Effector memory CD4-positive, alpha-beta T cell (primary cell): ENCODE measurements at regions not wholly inside any gene's neighbourhood (a gene's known extent, or its start where the extent isn't known, plus 50 kb on each side); places are given as distances from the start of the nearest gene placed in this dataset.
A peak's percentile ranks its signal among the peaks of the same experiment; 100 is the strongest.
"Not testable (repeated sequence)": the region's sequence is repeated elsewhere in the genome, so short reads cannot be mapped to it uniquely, and the experiment has no call there.

Source experiments
- DNase-seq, 3 donors: peaks; one replicate each; pipeline ENCODE4 v3.0.0-alpha.2; 2020
- H3K27ac ChIP-seq: 2 replicates; pipeline ENCODE4 v1.7.0; 2013; ENCODE audit warnings: mild to moderate bottlenecking, low read length, moderate library complexity; ENCODE audit not compliant: insufficient read depth, poor library complexity, severe bottlenecking
- H3K27me3 ChIP-seq: replicated peaks from 2 replicates; pipeline ENCODE4 v1.7.0; 2013; ENCODE audit warnings: mild to moderate bottlenecking, low read length; ENCODE audit not compliant: insufficient read depth, control insufficient read depth, poor library complexity, severe bottlenecking
- H3K36me3 ChIP-seq: 2 replicates; pipeline ENCODE4 v1.7.0; 2013; ENCODE audit warnings: mild to moderate bottlenecking, low read length, moderate library complexity; ENCODE audit not compliant: control insufficient read depth, insufficient read depth
- H3K4me1 ChIP-seq: 2 replicates; pipeline ENCODE4 v1.7.0; 2013; ENCODE audit warnings: low read length, mild to moderate bottlenecking; ENCODE audit not compliant: control insufficient read depth, insufficient read depth, poor library complexity, severe bottlenecking
- H3K4me3 ChIP-seq: 2 replicates; pipeline ENCODE4 v1.7.0; 2013; ENCODE audit warnings: low read length, low read depth, mild to moderate bottlenecking; ENCODE audit not compliant: insufficient read depth, poor library complexity, severe bottlenecking
- H3K9me3 ChIP-seq: 2 replicates; pipeline ENCODE4 v1.7.0; 2013; ENCODE audit warnings: mild to moderate bottlenecking, low read length, moderate library complexity; ENCODE audit not compliant: control insufficient read depth

DNA sequence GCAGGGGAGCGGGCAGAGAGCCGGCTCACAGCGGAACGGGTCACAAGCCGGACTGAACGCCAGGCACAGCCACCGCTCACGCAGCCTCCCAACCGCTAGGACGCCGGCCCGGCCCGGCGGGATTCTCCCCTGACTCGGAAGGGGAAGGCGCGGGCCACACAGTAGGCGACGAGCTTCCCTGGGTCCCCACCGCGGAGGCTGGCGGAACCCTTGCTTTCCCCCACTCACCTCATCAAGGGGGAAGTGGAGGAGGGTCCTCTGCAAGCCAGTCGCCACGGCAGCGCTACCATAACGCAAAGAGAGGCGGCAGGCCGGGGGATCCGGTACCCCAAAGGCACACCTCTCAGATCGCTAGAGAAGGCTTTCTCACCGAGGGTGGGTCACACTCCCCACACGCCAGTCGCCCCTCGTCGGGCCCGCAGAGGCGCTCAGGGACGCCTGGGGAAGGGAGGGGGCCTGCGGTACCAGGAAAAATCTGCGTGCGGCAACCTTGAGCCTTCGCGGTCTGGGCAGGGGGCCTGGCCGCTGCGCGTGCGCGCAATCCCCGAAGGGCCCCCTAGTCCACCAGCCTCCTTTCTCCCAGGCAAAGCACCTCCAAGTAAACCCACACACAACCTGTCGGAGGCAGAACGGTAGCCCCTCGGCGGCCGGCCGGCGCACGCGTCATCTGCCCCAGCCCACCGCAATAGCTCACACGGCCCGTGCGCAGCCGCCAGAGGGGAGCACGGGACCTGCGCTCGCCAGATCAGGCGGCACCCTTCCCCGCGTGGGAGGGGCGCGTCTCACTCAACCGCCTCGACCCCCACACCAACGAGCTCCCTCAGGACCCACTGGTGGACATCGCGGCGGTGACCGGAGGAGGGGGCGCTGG is 95.8 kb upstream of the ANKRD30BL start:
- not testable (repeated sequence) for H3K4me3 ChIP-seq

DNA sequence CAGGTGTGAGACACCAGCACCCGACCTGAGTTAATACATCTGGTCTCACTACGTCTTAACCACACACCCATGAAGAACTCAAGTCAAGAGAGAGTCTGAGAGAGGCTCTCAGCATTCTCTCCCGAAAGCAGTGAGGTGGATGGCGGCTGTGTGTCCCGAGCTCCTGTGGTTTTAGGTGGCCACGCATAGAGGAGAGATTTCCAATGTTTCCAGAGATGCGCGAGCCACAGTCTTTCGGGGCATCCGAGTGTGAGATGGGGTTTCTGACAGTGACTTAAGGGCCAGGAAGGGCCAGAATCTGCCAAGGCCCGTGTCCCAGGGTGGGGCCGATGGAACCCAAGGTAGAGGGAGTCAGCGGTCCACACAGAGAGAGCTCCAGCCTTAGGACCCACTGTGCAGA is 97.5 kb upstream of the ANKRD30BL start:
- not testable (repeated sequence) for H3K36me3 ChIP-seq, H3K4me1 ChIP-seq, H3K27ac ChIP-seq, DNase-seq, H3K27me3 ChIP-seq, H3K4me3 ChIP-seq, H3K9me3 ChIP-seq

More for the DNA sequence above, 95.8 kb upstream of the ANKRD30BL start:
- H3K9me3 ChIP-seq, DNase-seq, H3K27ac ChIP-seq, H3K4me1 ChIP-seq, H3K27me3 ChIP-seq, H3K36me3 ChIP-seq: not testable (repeated sequence)

DNA sequence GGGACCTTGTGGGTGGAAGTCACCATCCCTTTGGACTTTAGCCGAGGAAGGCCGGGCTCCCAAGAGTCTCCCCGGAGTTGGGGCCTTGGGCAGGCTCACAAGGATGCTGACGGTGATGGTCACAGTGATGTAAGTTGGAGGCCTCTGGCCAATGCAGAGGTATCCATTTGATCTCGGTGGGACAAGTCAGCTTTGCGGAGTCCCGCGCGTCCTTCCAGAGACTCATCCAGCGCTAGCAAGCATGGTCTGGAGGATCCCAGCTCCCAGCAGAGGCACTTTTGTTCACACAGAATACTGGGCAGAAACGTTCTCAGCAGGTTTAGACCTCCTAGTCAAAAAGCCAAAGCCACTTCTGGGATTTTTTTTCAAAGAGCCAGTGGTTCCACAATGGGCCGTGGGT is 103.8 kb upstream of the ANKRD30BL start:
- H3K4me1 ChIP-seq, H3K27me3 ChIP-seq, H3K27ac ChIP-seq, DNase-seq, H3K36me3 ChIP-seq, H3K4me3 ChIP-seq, H3K9me3 ChIP-seq: not testable (repeated sequence)

DNA sequence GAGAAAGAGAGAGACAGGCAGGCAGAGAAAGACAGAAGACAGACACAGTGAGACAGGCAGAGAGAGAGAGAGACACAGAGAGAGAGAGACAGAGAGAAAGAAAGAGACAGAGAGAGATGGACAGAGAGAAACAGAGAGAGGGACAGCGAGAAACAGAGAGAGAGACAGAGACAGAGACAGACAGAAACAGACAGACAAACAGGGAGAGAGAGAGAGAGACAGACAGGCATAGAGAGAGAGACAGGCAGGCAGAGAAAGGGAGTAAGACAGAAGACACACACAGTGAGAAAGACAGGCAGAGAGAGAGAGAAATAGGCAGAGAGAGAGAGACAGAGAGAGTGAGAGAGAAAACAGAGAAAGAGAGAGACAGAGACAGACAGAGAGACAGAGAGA is 105.3 kb upstream of the ANKRD30BL start:
- no peaks in the 10 kb centered on the region for H3K36me3 ChIP-seq
- H3K27me3 ChIP-seq = no peaks in the 10 kb centered on the region
- no peak for DNase-seq
- H3K4me3 ChIP-seq = no peak overlapping the region
- H3K27ac ChIP-seq = no peak overlapping the region
- H3K4me1 ChIP-seq = no peaks in the 10 kb centered on the region
- no peaks in the 10 kb centered on the region for H3K9me3 ChIP-seq

DNA sequence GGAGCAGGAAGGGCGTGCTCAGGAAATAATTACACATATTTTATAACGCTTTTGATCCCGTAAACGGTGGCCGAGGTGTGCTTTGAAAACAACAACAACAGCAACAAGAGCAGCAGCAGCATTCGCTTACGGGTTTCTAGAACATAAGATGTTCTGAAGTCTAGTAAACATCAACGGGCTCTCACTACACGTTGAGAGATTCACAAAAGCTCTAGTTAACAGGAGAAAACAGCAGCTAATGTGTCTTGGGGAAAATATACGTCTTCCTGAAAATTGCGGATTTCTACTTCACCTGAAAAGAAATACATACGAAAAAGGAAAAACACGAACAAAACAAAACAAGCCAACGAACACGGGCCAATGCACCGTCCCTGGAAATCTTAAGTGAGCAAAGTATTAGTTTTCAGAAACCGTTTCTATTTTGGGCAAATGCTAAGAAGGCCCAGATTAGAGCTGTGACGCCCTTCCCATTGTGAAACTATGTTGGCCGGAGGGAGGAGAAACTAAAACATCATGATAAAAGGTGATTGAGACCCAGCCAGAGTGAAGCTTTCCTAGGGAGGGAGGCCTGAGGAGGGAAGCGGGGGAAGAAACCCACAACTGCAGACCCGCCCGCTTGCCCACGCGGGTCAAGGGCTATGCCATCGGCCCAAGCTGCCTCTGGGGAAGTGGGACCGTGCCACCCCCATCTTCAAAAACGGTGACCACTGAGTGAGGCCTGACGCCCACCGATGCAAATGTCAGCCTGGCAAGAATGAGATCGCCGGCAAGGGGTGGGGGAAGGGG is 105.9 kb upstream of the ANKRD30BL start:
- H3K27ac ChIP-seq = not testable (repeated sequence)

DNA sequence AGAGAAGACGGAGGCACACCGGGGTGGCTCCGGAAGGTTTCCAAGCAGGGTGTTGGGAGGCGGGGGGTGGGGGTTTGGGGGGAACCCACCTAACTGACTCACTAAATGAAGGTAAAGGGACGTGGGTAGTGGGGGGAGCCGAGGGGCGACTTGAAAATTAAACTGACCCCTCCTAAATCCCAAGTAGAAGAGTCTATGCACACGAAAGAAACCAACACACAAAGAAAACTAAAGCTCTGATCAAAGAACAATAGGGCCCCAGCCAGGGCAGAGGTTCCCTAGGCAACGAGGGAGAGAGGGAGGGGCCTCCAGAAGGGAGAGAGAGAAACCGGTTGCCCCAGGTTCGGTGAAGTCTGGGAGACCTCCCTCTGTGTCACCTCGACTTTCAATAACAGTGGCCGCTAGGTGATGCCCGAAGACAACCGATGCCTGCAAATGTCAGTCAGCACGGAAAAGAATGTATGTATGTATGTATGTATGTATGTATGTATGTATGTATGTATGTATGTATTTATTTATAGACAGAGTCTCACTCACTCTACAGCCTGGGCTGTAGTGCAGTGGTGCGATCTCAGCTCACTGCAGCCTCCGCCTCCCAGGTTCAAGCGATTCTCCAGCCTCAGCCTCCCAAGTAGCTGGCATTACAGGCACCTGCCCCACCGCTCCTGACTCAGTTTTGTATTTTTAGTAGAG is 106.7 kb upstream of the ANKRD30BL start:
- DNase-seq = peak in 2 of 3 donors; percentile 24 to 29
- H3K9me3 ChIP-seq, H3K4me1 ChIP-seq, H3K4me3 ChIP-seq, H3K27me3 ChIP-seq, H3K27ac ChIP-seq, H3K36me3 ChIP-seq: not testable (repeated sequence)

More for the DNA sequence above, 105.9 kb upstream of the ANKRD30BL start:
- not testable (repeated sequence) for DNase-seq, H3K4me1 ChIP-seq, H3K36me3 ChIP-seq, H3K4me3 ChIP-seq, H3K27me3 ChIP-seq, H3K9me3 ChIP-seq

DNA sequence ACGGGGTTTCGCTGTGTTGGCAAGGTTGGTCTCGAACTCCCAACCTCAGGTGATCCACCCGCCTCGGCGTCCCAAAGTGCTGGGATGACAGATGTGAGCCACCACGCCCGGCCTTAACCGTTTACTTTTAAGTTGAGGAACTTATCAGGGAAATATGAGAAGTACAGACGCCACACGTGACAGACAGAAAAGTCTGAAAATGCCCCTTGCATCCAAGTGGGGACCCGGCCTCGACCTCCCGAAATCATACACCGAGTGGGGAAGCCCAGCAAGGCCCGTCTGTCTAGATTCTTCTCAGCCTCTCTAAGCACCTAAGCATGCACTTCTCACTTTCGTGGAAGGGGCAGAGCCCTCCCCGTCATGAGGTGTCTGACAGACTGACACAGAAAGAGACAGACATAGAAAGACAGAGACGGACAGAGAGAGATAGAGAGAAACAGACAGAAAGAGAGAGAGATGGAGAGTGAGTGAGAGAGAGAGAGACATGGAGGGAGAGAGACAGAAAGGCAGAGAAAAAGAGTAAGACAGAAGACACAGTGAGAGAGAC is 107.3 kb upstream of the ANKRD30BL start:
- no peak overlapping the region for H3K4me3 ChIP-seq
- H3K27me3 ChIP-seq = no peaks in the 10 kb centered on the region
- H3K27ac ChIP-seq = no peak overlapping the region
- no peaks in the 10 kb centered on the region for H3K36me3 ChIP-seq
- no peak for DNase-seq
- H3K4me1 ChIP-seq = no peaks in the 10 kb centered on the region
- no peaks in the 10 kb centered on the region for H3K9me3 ChIP-seq

DNA sequence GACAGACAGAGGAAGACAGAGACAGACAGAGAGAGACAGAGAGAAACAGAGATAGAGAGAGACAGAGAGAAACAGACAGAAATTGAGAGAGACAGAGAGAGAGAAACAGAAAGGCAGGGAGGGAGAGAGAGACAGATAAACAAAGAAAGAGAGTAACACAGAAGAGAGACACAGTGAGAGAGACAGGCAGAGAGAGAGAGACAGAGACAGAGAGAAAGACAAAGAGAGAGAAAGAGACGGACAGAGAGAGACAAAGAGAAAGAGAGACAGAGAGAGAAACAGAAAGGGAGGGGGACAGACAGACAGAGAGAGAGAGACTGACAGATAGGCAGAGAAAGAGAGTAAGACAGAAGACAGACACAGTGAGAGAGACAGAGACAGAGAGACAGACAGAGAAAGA is 108.5 kb upstream of the ANKRD30BL start:
- H3K36me3 ChIP-seq = no peaks in the 10 kb centered on the region
- no peak for DNase-seq
- H3K4me3 ChIP-seq = no peak overlapping the region
- no peaks in the 10 kb centered on the region for H3K27me3 ChIP-seq
- no peaks in the 10 kb centered on the region for H3K4me1 ChIP-seq
- H3K27ac ChIP-seq = no peak overlapping the region
- no peaks in the 10 kb centered on the region for H3K9me3 ChIP-seq

DNA sequence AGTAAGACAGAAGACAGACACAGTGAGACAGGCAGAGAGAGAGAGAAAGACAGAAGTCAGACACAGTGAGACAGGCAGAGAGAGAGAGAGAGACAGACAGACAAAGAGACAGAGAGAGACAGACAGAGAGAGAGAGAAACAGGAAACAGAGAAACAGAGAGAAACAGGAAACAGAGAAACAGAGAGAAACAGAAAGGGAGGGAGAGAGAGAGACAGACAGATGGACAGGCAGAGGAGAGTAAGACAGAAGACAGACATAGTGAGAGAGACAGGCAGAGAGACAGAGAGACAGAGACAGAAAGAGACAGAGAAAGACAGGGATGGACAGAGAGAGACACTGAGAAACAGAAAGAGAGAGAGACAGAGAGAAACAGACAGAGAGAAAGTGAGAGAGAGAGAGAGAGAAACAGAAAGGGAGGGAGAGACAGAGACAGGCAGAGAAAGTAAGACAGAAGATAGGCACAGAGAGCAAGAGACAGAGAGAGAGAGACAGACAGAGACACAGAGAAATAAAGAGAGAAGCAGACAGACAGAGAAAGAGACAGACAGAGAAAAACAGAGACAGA is 109.3 kb upstream of the ANKRD30BL start:
- no peak for DNase-seq
- no peaks in the 10 kb centered on the region for H3K36me3 ChIP-seq
- no peaks in the 10 kb centered on the region for H3K9me3 ChIP-seq
- H3K4me1 ChIP-seq = no peaks in the 10 kb centered on the region
- H3K27ac ChIP-seq = no peak overlapping the region
- H3K27me3 ChIP-seq = no peaks in the 10 kb centered on the region
- no peak overlapping the region for H3K4me3 ChIP-seq
